ENCODE measurements at regions not wholly inside any gene's neighbourhood (a gene's known extent, or its start where the extent isn't known, plus 50 kb on each side); places are given as distances from the start of the nearest gene placed in this dataset.

- no peak overlapping the region for H3K27ac ChIP-seq
- no peak for TF ChIP-seq ZFX (IDR thresholded peaks at IDR 0.05)
- no peak for TF ChIP-seq CTCF (conservative IDR thresholded peaks at IDR 0.05)
Observed at GRCh38 chr2:13019781-13020180, 303.0 kb downstream of the TRIB2 start.

GRCh38 chr2:13020469-13020868 is 303.7 kb downstream of the TRIB2 start:
- TF ChIP-seq CTCF (conservative IDR thresholded peaks at IDR 0.05) (no peak), ZFX (IDR thresholded peaks at IDR 0.05) (no peak)
- H3K27ac ChIP-seq = no peak overlapping the region

- TF ChIP-seq CTCF (conservative IDR thresholded peaks at IDR 0.05) = no peak
- TF ChIP-seq ZFX (IDR thresholded peaks at IDR 0.05) = no peak
- H3K27ac ChIP-seq = no peak overlapping the region
Observed at GRCh38 chr2:13021470-13021957, 304.8 kb downstream of the TRIB2 start.

GRCh38 chr2:13030606-13031005 is 313.9 kb downstream of the TRIB2 start:
- no peak overlapping the region for H3K27ac ChIP-seq
- no peak for TF ChIP-seq ZFX (IDR thresholded peaks at IDR 0.05)
- TF ChIP-seq CTCF (conservative IDR thresholded peaks at IDR 0.05) = no peak

- no peak overlapping the region for H3K27ac ChIP-seq
- no peak for TF ChIP-seq CTCF (conservative IDR thresholded peaks at IDR 0.05)
- TF ChIP-seq ZFX (IDR thresholded peaks at IDR 0.05) = no peak
Observed at GRCh38 chr2:13034861-13035260, 318.1 kb downstream of the TRIB2 start.

- no peak overlapping the region for H3K27ac ChIP-seq
- TF ChIP-seq ZFX (IDR thresholded peaks at IDR 0.05) = no peak
Observed at GRCh38 chr2:13035866-13036265, 319.1 kb downstream of the TRIB2 start.

- H3K27ac ChIP-seq = no peak overlapping the region
- TF ChIP-seq CTCF (conservative IDR thresholded peaks at IDR 0.05) = no peak
- no peak for TF ChIP-seq ZFX (IDR thresholded peaks at IDR 0.05)
Observed at GRCh38 chr2:13040043-13040442, 323.3 kb downstream of the TRIB2 start.

GRCh38 chr2:13046557-13047165 is 329.9 kb downstream of the TRIB2 start:
- no peak overlapping the region for H3K27ac ChIP-seq
- peak; percentile 76 for TF ChIP-seq CTCF (conservative IDR thresholded peaks at IDR 0.05)
- TF ChIP-seq ZFX (IDR thresholded peaks at IDR 0.05) = no peak

All from C4-2B (cell line).